ENCODE measurements at regions not wholly inside any gene's neighbourhood (a gene's known extent, or its start where the extent isn't known, plus 50 kb on each side); places are given as distances from the start of the nearest gene placed in this dataset.

- no peak overlapping the region for H2AFZ ChIP-seq (ENCODE audit: low read depth, low read length)
Observed at GRCh38 chr11:55719608-55720160, 53.6 kb upstream of the OR5D13 start.

More at GRCh38 chr11:55719608-55720160, 53.6 kb upstream of the OR5D13 start:
- Histone ChIP-seq H3K4me2 (ENCODE audit: insufficient read depth, low read length) (no peak overlapping the region), H3K27me3 (ENCODE audit: control insufficient read depth in 2 of 2, insufficient read depth in 2 of 2, low read length in 2 of 2) (no peaks in the 10 kb centered on the region), H3K9me3 (replicated peaks; ENCODE audit: control insufficient read depth, insufficient read depth, low read length) (peaks cover 4% of the 10 kb centered on the region), H3K9me1 (replicated peaks; ENCODE audit: control insufficient read depth, extremely low read depth, insufficient read depth, low read length) (no peaks in the 10 kb centered on the region), H3K27ac (ENCODE audit: insufficient read depth, low read depth, low read length) (no peak overlapping the region), H3K9ac (replicated peaks; ENCODE audit: extremely low read depth, insufficient read depth, low read length) (no peak overlapping the region), H4K20me1 (replicated peaks; ENCODE audit: control insufficient read depth, extremely low read depth, insufficient read depth, low read length) (no peaks in the 10 kb centered on the region), H3K4me1 (ENCODE audit: control insufficient read depth, extremely low read depth, insufficient read depth, low read length) (no peaks in the 10 kb centered on the region), H3K4me3 (replicated peaks in 1 of 3; ENCODE audit: insufficient read depth in 1 of 3, low read depth in 1 of 3, low read length in 3 of 3) (no peak overlapping the region), H3K36me3 (ENCODE audit: control insufficient read depth in 2 of 2, extremely low read depth in 1 of 2, insufficient read depth in 2 of 2, low read length in 2 of 2) (no peaks in the 10 kb centered on the region), H3K79me2 (ENCODE audit: control insufficient read depth, insufficient read depth, low read length) (no peaks in the 10 kb centered on the region)
- dilution Hi-C loops (cut with MboI; ENCODE audit: extremely low pct_ligation_motif_present, low sequenced_read_pairs) = no loop called here
- BruUV-seq (replicated peaks) = no TSS peak
- TF ChIP-seq POLR2A (IDR thresholded peaks at IDR 0.05; ENCODE audit: low read depth, low read length) (no peak), POLR2AphosphoS5 (IDR thresholded peaks at IDR 0.05; ENCODE audit: insufficient read depth, low read depth, low read length) (no peak), EZH2 (IDR thresholded peaks at IDR 0.05; ENCODE audit: borderline replicate concordance, low read depth, low read length, severe bottlenecking) (no peak), GATA2 (IDR thresholded peaks at IDR 0.05; ENCODE audit: insufficient read depth, insufficient read length, low read depth, low read length) (no peak), JUN (IDR thresholded peaks at IDR 0.05; ENCODE audit: borderline replicate concordance, insufficient read depth, insufficient read length, low read depth) (no peak), MAX (IDR thresholded peaks at IDR 0.05; ENCODE audit: insufficient read depth, insufficient read length) (no peak), CTCF (IDR thresholded peaks at IDR 0.05; ENCODE audit: extremely low read depth in 1 of 2, insufficient read depth in 1 of 2, low read depth in 1 of 2, low read length in 2 of 2) (no peak), FOS (IDR thresholded peaks at IDR 0.05; ENCODE audit: borderline replicate concordance, insufficient read depth, low read length) (no peak), MYC (IDR thresholded peaks at IDR 0.05; ENCODE audit: low read depth, low read length) (no peak)
- no peak for FAIRE-seq
- POLR2A ChIA-PET = no interaction called here
- DNase-seq (ENCODE audit: low read depth, low spot score) = no peak
- intact Hi-C loops (cut with micrococcal nuclease) = no loop called here
- CTCF ChIA-PET = interaction anchor here (1.0 kb wide), 1 partner anchor 13 kb away, joined by 3 read pairs; no protein-coding TSS in a partner anchor

Data from endothelial cell of umbilical vein (primary cell).